K562 (cell line): ENCODE measurements at regions not wholly inside any gene's neighbourhood (a gene's known extent, or its start where the extent isn't known, plus 50 kb on each side); places are given as distances from the start of the nearest gene placed in this dataset.

Source experiments
- ATAC-seq: fragments of 200-7000 bp; cut with Tn5 transposase; 3 replicates; pipeline ENCODE4 v1.9.1; 2020; ENCODE audit warnings: moderate library complexity
- BruUV-seq: library from RNA; stranded (reverse); fragments of 400-500 nt; replicated peaks from 2 replicates; lab custom pipeline; 2021; lab: Mats Ljungman, UMichigan
- CTCF ChIA-PET: fragments of 300-600 bp; formaldehyde crosslinking; extraction: SDS; loops from one replicate; lab custom pipeline; 2021; ENCODE audit warnings: low intra/inter-chr PET ratio; lab: Yijun Ruan, JAX
- POLR2A ChIA-PET: fragments of 300-600, 350-650 bp; sonication (Branson Sonifier 250); formaldehyde crosslinking; extraction: SDS; loops from one replicate; lab custom pipeline; 2021; ENCODE audit warnings: antibody characterized with exemption, inconsistent platforms; lab: Yijun Ruan, JAX
- DNase-seq, 4 experiments: peaks; one replicate each; pipeline versions ENCODE4 v3.0.0 to v3.0.0-alpha.2; 2011 to 2018; ENCODE audit warnings: low spot score in 3 of 4, mixed read lengths in 3 of 4; ENCODE audit errors: extremely low read depth in 1 of 4
- FAIRE-seq: peaks from 2 replicates; lab custom pipeline; 2011; peaks lifted over from hg19 to GRCh38; lab: Jason Lieb, UNC
- H2AFZ ChIP-seq: 2 replicates; pipeline ENCODE4 v1.6.0; 2011; ENCODE audit warnings: low read depth, low read length, control low read depth, inconsistent platforms
- H3K27ac ChIP-seq: fragments of 200-600 bp; 3 replicates; pipeline ENCODE4 v1.8.0; 2011; ENCODE audit warnings: low read depth, mild to moderate bottlenecking, control low read depth, inconsistent platforms, low read length, moderate library complexity, mixed read lengths; ENCODE audit errors: extremely low read depth
- H3K27me3 ChIP-seq, 2 experiments: fragments of 300-600 bp in 1 of 2; 2 replicates in 1 of 2; 3 replicates in 1 of 2; pipeline versions ENCODE4 v1.6.0 to v1.8.0; 2011; ENCODE audit warnings: inconsistent platforms in 2 of 2, low read length in 2 of 2, mild to moderate bottlenecking in 1 of 2, mixed read lengths in 1 of 2, moderate library complexity in 1 of 2; ENCODE audit not compliant: control insufficient read depth in 2 of 2, insufficient read depth in 2 of 2
- H3K36me3 ChIP-seq: fragments of 300-600 bp; 3 replicates; pipeline ENCODE4 v1.8.0; 2011; ENCODE audit warnings: mild to moderate bottlenecking, low read length, inconsistent platforms; ENCODE audit not compliant: control insufficient read depth, insufficient read depth
- H3K4me1 ChIP-seq, 2 experiments: fragments of 200-600 bp in 1 of 2; replicated peaks in 1 of 2; 2 replicates in 1 of 2; 3 replicates in 1 of 2; pipeline versions ENCODE4 v1.5.1 to v1.8.0; 2011; ENCODE audit warnings: inconsistent platforms in 2 of 2, low read length in 2 of 2, mild to moderate bottlenecking in 1 of 2, mixed read lengths in 1 of 2, moderate library complexity in 1 of 2; ENCODE audit not compliant: control insufficient read depth in 2 of 2, insufficient read depth in 2 of 2
- H3K4me2 ChIP-seq: 2 replicates; pipeline ENCODE4 v1.6.1; 2011; ENCODE audit warnings: low read length, control low read depth, inconsistent platforms, mixed read lengths; ENCODE audit not compliant: insufficient read depth
- H3K4me3 ChIP-seq: fragments of 200-600 bp; sonication (generic), shearing (Covaris generic); 2 replicates; pipeline ENCODE4 v1.5.1; 2016; ENCODE audit warnings: control low read depth, inconsistent platforms
- H3K79me2 ChIP-seq: fragments of 200-600 bp; 3 replicates; pipeline ENCODE4 v1.8.0; 2011; ENCODE audit warnings: low read length, inconsistent platforms; ENCODE audit not compliant: control insufficient read depth, insufficient read depth
- H3K9ac ChIP-seq, 2 experiments: 2 replicates each; pipeline versions ENCODE4 v1.6.0 to v1.6.1; 2011; ENCODE audit warnings: low read depth in 2 of 2, low read length in 2 of 2, control low read depth in 1 of 2, inconsistent platforms in 1 of 2, mild to moderate bottlenecking in 1 of 2, mixed read lengths in 1 of 2; ENCODE audit not compliant: insufficient read depth in 1 of 2
- H3K9me1 ChIP-seq: one replicate; pipeline ENCODE4 v1.6.0; 2011; ENCODE audit warnings: inconsistent platforms, mild to moderate bottlenecking, low read length, moderate library complexity; ENCODE audit not compliant: control insufficient read depth, insufficient read depth
- H3K9me3 ChIP-seq: replicated peaks from 2 replicates; pipeline ENCODE4 v1.5.1; 2011; ENCODE audit warnings: low read depth, low read length, inconsistent platforms; ENCODE audit not compliant: control insufficient read depth, insufficient read depth
- H4K20me1 ChIP-seq: replicated peaks from 2 replicates; pipeline ENCODE4 v1.6.1; 2011; ENCODE audit warnings: low read length, inconsistent platforms, mixed read lengths; ENCODE audit not compliant: control insufficient read depth, insufficient read depth
- BRD4 ChIP-seq: fragments of 200-600 bp; sonication (generic); IDR thresholded peaks from 2 replicates; pipeline ENCODE4 v1.6.1; 2017; ENCODE audit warnings: inconsistent platforms
- CREB5 ChIP-seq: fragments of 250-450 bp; sonication (Bioruptor Pico); IDR thresholded peaks from 2 replicates; pipeline ENCODE4 v1.5.0; 2020; ENCODE audit warnings: mild to moderate bottlenecking
- FOSL1 ChIP-seq: fragments of 200-800 bp; sonication (Bioruptor generic); conservative IDR thresholded peaks from 2 replicates; pipeline ENCODE4 v1.6.1; 2016; ENCODE audit warnings: missing genetic modification characterization, missing compliant biosample characterization
- HNRNPH1 ChIP-seq: fragments of 200-400 bp; formaldehyde crosslinking; optimal IDR thresholded peaks from 2 replicates; pipeline ENCODE3; 2017; ENCODE audit warnings: low read depth, mild to moderate bottlenecking, low read length, moderate library complexity
- ILK ChIP-seq: fragments of 450-650 bp; IDR thresholded peaks from 2 replicates; pipeline ENCODE4 v1.6.1; 2016; ENCODE audit warnings: missing genetic modification characterization, low read depth, mild to moderate bottlenecking, missing compliant biosample characterization, moderate library complexity, borderline replicate concordance
- KDM5B ChIP-seq: fragments of 200-600 bp; sonication (generic); IDR thresholded peaks from 2 replicates; pipeline ENCODE4 v1.6.1; 2012; ENCODE audit warnings: low read depth, mild to moderate bottlenecking, moderate library complexity, low read length, control low read depth, inconsistent platforms; ENCODE audit not compliant: insufficient replicate concordance
- NRF1 ChIP-seq, 2 experiments: fragments of 450-650 bp; IDR thresholded peaks in 1 of 2; conservative IDR thresholded peaks in 1 of 2; 2 replicates each; pipeline ENCODE4 v1.6.1; 2014; ENCODE audit warnings: mild to moderate bottlenecking in 2 of 2
- SETDB1 ChIP-seq: IDR thresholded peaks from one replicate; pipeline ENCODE4 v1.6.1; 2012; ENCODE audit warnings: low read length, control low read depth, inconsistent platforms
- SLC30A9 ChIP-seq: fragments of 250-450 bp; sonication (Bioruptor Pico); IDR thresholded peaks from 2 replicates; pipeline ENCODE4 v1.8.0; 2022; ENCODE audit warnings: mild to moderate bottlenecking, moderate library complexity
- SRSF1 ChIP-seq: fragments of 200-400 bp; formaldehyde crosslinking; IDR thresholded peaks from 2 replicates; pipeline ENCODE4 v1.6.1; 2017; ENCODE audit warnings: mild to moderate bottlenecking, low read depth, low read length, moderate library complexity
- ZNF274 ChIP-seq: IDR thresholded peaks from 2 replicates; pipeline ENCODE4 v1.6.1; 2011; ENCODE audit warnings: low read depth, mild to moderate bottlenecking, low read length, moderate library complexity, borderline replicate concordance
- ZNF280A ChIP-seq: fragments of 450-650 bp; IDR thresholded peaks from 2 replicates; pipeline ENCODE4 v1.6.1; 2018; ENCODE audit warnings: mild to moderate bottlenecking, low read depth; ENCODE audit not compliant: partially characterized antibody
- ZNF75A ChIP-seq: fragments of 450-650 bp; formaldehyde crosslinking; IDR thresholded peaks from 2 replicates; pipeline ENCODE4 v1.4.0; 2020; ENCODE audit warnings: mild to moderate bottlenecking
- WGBS: fragments of 100-300 bp; shearing (Covaris generic); methylation state at CpG from one replicate; pipeline ENCODE4 v1.1.6; 2016; ENCODE audit warnings: low coverage, mixed read lengths; ENCODE audit not compliant: insufficient coverage; ENCODE audit errors: missing lambda C conversion rate; 5-methylcytosine and 5-hydroxymethylcytosine counted together
- in situ Hi-C: fragments of 300-500 bp; cut with MboI; formaldehyde crosslinking; loops from 4 replicates; pipeline ENCODE4 v1.15.0; 2018; ENCODE audit warnings: inconsistent platforms, mixed read lengths
- intact Hi-C: fragments of 100-400 bp; cut with micrococcal nuclease; formaldehyde crosslinking; loops from 2 replicates; pipeline ENCODE4 v1.14.2; 2022

- BruUV-seq: no TSS peak
- TF ChIP-seq HNRNPH1 (no peak), NRF1 (conservative IDR thresholded peaks at IDR 0.05 in 1 of 2, IDR thresholded peaks at IDR 0.05 in 1 of 2) (peak; percentile 60 to 62)
These were observed 118.0 kb downstream of the DLL1 start for GRCh38 chr6:170172825-170173256.

GRCh38 chr6:170172392-170172791 lies 118.5 kb downstream of the DLL1 start:
- H3K4me3 ChIP-seq: no peak overlapping the region
- no peak overlapping the region for H3K4me2 ChIP-seq
- H4K20me1 ChIP-seq: no peaks in the 10 kb centered on the region
- DNase-seq (no peak), FAIRE-seq (no peak), ATAC-seq (no peak)
- peaks cover 0 to 29% of the 10 kb centered on the region in 2 experiments; a peak in 2 of 5 replicates for H3K27me3 ChIP-seq
- no peak overlapping the region for H3K9ac ChIP-seq
- no peaks in the 10 kb centered on the region for H3K79me2 ChIP-seq
- no peaks in the 10 kb centered on the region for H3K36me3 ChIP-seq
- H2AFZ ChIP-seq: no peak overlapping the region
- BruUV-seq: no TSS peak
- no peak overlapping the region for H3K27ac ChIP-seq
- H3K9me3 ChIP-seq: peaks cover 10% of the 10 kb centered on the region
- 0% methylated on average over 5 of the region's 5 CpGs for WGBS
- TF ChIP-seq SLC30A9 (CRISPR knock-in tag): no peak
- TF ChIP-seq KDM5B: no peak
- TF ChIP-seq BRD4: no peak
- TF ChIP-seq ZNF280A: no peak
- no peak for TF ChIP-seq SETDB1
- TF ChIP-seq ZNF75A (CRISPR knock-in tag): no peak
- TF ChIP-seq SRSF1: no peak
- TF ChIP-seq ILK (tag): no peak
- no peak for TF ChIP-seq FOSL1 (tag)
- TF ChIP-seq ZNF274: no peak
- no peak for TF ChIP-seq CREB5
- peaks cover 0 to 6% of the 10 kb centered on the region in 2 experiments; a peak in 1 of 5 replicates for H3K4me1 ChIP-seq
- POLR2A ChIA-PET: no interaction called here
- intact Hi-C loops (no loop called here), in situ Hi-C loops (no loop called here)
- H3K9me1 ChIP-seq: no peaks in the 10 kb centered on the region
- CTCF ChIA-PET: no interaction called here

More at GRCh38 chr6:170172825-170173256, 118.0 kb downstream of the DLL1 start:
- no peaks in the 10 kb centered on the region for H3K79me2 ChIP-seq
- ChIA-PET POLR2A (no interaction called here), CTCF (no interaction called here)
- H3K4me2 ChIP-seq: no peak overlapping the region
- H3K36me3 ChIP-seq: no peaks in the 10 kb centered on the region
- WGBS: 3% methylated on average over 26 of the region's 28 CpGs
- H3K27ac ChIP-seq: no peak overlapping the region
- DNase-seq (no peak), ATAC-seq (no peak), FAIRE-seq (no peak)
- intact Hi-C loops: no loop called here
- in situ Hi-C loops: no loop called here
- H3K9ac ChIP-seq: no peak overlapping the region
- peaks cover 10% of the 10 kb centered on the region for H3K9me3 ChIP-seq
- no peaks in the 10 kb centered on the region for H3K9me1 ChIP-seq
- no peaks in the 10 kb centered on the region for H4K20me1 ChIP-seq
- no peak overlapping the region for H2AFZ ChIP-seq
- H3K27me3 ChIP-seq: peaks cover 0 to 25% of the 10 kb centered on the region in 2 experiments; a peak in 2 of 5 replicates
- H3K4me3 ChIP-seq: no peak overlapping the region
- peaks cover 0 to 10% of the 10 kb centered on the region in 2 experiments; a peak in 1 of 5 replicates for H3K4me1 ChIP-seq
